ENCODE measurements at regions not wholly inside any gene's neighbourhood (a gene's known extent, or its start where the extent isn't known, plus 50 kb on each side); places are given as distances from the start of the nearest gene placed in this dataset.

- no peaks in the 10 kb centered on the region for H3K36me3 ChIP-seq
- peaks cover 3% of the 10 kb centered on the region for H3K9me3 ChIP-seq
- TF ChIP-seq, protein P1, sequence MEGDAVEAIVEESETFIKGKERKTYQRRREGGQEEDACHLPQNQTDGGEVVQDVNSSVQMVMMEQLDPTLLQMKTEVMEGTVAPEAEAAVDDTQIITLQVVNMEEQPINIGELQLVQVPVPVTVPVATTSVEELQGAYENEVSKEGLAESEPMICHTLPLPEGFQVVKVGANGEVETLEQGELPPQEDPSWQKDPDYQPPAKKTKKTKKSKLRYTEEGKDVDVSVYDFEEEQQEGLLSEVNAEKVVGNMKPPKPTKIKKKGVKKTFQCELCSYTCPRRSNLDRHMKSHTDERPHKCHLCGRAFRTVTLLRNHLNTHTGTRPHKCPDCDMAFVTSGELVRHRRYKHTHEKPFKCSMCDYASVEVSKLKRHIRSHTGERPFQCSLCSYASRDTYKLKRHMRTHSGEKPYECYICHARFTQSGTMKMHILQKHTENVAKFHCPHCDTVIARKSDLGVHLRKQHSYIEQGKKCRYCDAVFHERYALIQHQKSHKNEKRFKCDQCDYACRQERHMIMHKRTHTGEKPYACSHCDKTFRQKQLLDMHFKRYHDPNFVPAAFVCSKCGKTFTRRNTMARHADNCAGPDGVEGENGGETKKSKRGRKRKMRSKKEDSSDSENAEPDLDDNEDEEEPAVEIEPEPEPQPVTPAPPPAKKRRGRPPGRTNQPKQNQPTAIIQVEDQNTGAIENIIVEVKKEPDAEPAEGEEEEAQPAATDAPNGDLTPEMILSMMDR (IDR thresholded peaks at IDR 0.05; ENCODE audit: low read depth, low read length): no peak
- H3K27me3 ChIP-seq: no peaks in the 10 kb centered on the region
- DNase-seq: peak; percentile 30
- no peaks in the 10 kb centered on the region; the same call in 1 of the 2 replicates for H3K4me1 ChIP-seq
- no peak overlapping the region for H3K4me3 ChIP-seq (ENCODE audit: low read depth, low read length)
Measured at GRCh38 chr12:43180242-43180641, 371.8 kb downstream of the ADAMTS20 start.

- Histone ChIP-seq H3K27me3 (no peaks in the 10 kb centered on the region), H3K4me3 (ENCODE audit: low read depth, low read length) (no peak overlapping the region), H3K9me3 (peaks cover 3% of the 10 kb centered on the region), H3K36me3 (no peaks in the 10 kb centered on the region), H3K4me1 (no peaks in the 10 kb centered on the region; the same call in 1 of the 2 replicates)
- TF ChIP-seq, protein P1 (IDR thresholded peaks at IDR 0.05; ENCODE audit: low read depth, low read length): no peak
- no peak for DNase-seq
Measured at GRCh38 chr12:43179486-43179885, 372.5 kb downstream of the ADAMTS20 start.

DNA sequence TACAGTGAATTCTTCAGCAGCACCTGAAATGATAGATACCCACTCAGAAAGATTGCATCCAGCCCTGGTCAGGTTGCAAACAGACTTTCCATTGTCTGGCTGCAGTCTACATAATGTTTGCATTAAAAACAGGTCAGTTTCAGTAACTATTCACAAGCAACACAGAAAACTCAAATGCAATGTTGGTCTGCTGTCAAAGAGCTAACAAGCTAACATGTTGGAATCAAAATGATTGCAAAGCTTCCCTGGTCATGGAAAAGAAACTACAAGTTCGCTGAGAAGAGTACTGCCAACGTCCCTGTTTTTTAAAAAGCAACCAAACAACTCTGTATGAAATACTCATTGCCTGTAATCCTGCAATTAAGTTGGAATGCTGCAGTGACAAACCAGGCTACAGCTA lies 374.7 kb downstream of the ADAMTS20 start:
- TF ChIP-seq, protein P1 (IDR thresholded peaks at IDR 0.05; ENCODE audit: low read depth, low read length): no peak
- H3K36me3 ChIP-seq: no peaks in the 10 kb centered on the region
- H3K9me3 ChIP-seq: peaks cover 3% of the 10 kb centered on the region
- no peak overlapping the region for H3K4me3 ChIP-seq (ENCODE audit: low read depth, low read length)
- H3K4me1 ChIP-seq: no peaks in the 10 kb centered on the region; the same call in 1 of the 2 replicates
- DNase-seq: no peak
- no peaks in the 10 kb centered on the region for H3K27me3 ChIP-seq

DNA sequence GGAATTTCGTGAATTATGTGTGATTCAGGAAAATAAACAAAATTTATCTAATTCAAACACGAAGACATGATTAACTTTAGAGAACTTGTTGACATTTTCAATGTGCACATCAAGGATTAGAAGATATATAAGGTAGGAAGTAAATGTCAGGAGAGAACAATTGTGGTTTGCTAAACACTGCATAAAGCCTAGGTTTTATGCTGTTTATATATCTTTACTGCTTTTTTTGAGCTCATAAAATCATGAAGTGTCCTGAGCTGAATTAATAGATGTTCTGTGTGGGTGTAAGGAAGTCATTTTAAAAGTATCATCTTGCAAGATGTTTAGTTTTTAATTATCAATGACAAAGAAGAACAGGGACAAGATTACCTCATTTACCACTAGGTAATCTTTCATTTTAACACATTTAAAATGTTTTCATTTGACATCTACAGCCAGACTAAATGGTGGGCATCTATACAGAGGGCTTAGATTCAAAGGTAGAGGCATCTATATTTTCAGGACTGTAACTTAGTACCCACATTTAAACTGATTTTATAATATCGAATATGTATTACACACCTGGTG lies 382.8 kb downstream of the ADAMTS20 start:
- Histone ChIP-seq H3K4me3 (ENCODE audit: low read depth, low read length) (no peak overlapping the region), H3K4me1 (no peaks in the 10 kb centered on the region), H3K36me3 (no peaks in the 10 kb centered on the region), H3K27me3 (no peaks in the 10 kb centered on the region), H3K9me3 (no peaks in the 10 kb centered on the region)
- TF ChIP-seq, protein P1 (IDR thresholded peaks at IDR 0.05; ENCODE audit: low read depth, low read length): no peak
- no peak for DNase-seq

DNA sequence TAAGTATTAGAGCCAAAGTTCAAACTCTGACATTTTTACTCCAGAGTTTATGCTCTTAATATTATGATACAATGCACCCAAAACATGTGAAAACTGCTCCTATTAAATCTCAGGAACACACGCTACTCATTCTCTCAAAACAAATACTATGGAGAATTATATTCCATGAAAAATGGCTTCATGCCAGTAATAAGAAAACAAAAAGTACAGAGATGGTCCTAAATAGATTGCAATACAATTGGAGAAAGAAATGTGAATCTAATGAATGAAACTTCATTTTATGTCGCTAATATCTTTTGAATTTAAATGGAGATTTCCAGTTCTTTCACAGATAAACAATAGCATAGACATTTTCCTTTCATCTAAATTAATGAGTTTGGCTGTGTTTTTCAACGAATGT lies 384.3 kb downstream of the ADAMTS20 start:
- TF ChIP-seq, protein P1 (IDR thresholded peaks at IDR 0.05; ENCODE audit: low read depth, low read length): no peak
- Histone ChIP-seq H3K27me3 (no peaks in the 10 kb centered on the region), H3K9me3 (no peaks in the 10 kb centered on the region), H3K4me1 (no peaks in the 10 kb centered on the region), H3K36me3 (no peaks in the 10 kb centered on the region), H3K4me3 (ENCODE audit: low read depth, low read length) (no peak overlapping the region)
- no peak for DNase-seq

GRCh38 chr12:43165351-43165750 lies 386.7 kb downstream of the ADAMTS20 start:
- H3K9me3 ChIP-seq: no peaks in the 10 kb centered on the region
- no peak for DNase-seq
- no peaks in the 10 kb centered on the region for H3K36me3 ChIP-seq
- no peaks in the 10 kb centered on the region for H3K27me3 ChIP-seq
- no peaks in the 10 kb centered on the region; the same call in 1 of the 2 replicates for H3K4me1 ChIP-seq
- H3K4me3 ChIP-seq (ENCODE audit: low read depth, low read length): no peak overlapping the region
- TF ChIP-seq, protein P1 (IDR thresholded peaks at IDR 0.05; ENCODE audit: low read depth, low read length): no peak

Data from BE2C (cell line).